ENCODE measurements at regions not wholly inside any gene's neighbourhood (a gene's known extent, or its start where the extent isn't known, plus 50 kb on each side); places are given as distances from the start of the nearest gene placed in this dataset.

DNA sequence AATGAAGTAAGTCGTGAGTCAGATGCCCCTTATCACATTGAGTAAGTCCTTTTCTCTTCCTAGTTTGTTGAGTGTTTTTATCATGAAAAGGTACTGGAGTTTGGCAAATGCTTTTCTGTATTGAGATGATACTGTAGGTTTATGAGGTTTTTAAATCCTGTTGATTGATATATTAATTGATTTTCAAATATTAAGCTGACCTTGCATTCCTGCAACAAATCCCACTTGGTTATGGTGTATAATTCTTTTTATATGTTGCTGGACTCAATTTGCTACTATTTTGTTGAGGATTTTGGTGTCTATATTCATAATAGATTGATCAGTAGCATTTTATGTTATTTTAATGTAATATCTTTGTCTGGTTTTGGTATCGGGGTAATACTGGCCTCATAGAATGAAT, 81.0 kb upstream of the BNC2 start:
- DNase-seq = no peak

DNA sequence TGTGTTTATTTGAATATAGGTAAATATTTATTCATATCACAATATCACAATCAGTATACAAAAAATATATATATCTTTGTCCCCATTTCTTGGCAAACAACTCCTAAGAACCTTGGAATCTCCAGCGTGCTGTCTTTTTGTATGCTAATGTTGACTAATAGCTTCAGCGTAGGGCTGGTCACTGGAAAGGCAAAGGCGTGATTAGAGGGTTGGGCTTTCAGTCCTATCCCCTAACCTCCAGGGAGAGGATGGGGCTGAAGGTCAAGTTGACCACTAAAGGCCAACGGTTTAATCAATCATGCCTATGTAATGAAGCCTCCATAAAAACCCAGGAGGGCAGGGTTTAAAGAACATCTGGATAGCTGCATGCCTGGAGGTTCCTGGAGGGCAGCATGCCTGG, 79.6 kb upstream of the BNC2 start:
- DNase-seq = no peak

DNA sequence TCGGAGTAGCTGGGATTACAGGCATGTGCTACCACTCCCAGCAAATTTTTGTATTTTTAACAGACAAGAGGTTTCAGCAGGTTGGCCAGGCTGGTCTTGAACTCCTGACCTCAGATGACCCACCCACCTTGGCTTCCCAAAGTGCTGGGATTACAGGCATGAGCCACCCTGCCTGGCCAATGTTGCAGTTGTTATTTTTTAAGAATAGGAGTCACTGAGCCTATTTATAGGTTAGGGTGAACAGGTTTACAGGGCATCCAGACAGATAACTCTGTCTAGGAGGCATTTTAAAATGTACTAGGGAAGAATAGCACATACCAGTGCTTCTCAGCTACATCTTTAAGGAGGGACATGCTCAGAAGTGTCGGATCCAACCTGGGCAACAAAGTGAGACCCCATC, 60.1 kb upstream of the BNC2 start:
- DNase-seq = no peak

DNA sequence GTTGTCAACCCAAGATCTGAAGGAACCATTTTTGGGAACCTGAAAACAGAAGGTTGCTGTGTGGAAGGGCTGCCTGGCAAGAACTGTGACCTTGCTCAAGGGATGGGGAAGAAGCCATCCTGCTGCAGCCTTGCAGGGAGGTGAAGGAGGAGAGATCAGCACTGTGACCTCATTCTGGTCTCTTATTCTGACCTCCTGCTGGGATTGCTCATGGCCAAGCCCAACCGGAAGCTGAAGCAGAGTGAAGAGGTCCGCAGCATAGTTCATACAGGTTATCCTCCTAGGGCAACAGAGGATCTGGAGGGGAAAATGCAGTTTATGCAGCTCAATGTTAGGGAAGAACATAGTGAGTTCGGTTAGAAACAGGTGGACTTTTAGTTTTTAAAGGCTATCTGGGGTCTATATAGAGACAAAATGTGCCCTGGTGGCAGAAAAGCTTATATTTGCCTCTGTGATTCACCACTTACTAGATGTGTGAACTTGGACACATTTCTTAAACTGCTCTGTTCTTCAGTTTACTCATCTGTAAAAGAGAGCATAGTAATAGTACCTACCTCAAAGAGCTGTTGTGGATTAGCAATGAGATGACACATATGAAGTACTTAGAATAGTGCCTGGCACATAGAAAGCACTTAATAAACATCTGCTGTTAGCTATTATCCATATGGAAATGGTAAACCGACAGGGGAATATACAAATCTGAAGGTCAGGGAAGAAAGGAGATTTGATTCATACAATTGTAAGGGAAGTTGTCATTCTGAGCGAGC, 57.9 kb upstream of the BNC2 start:
- peak; percentile 58 for DNase-seq

DNA sequence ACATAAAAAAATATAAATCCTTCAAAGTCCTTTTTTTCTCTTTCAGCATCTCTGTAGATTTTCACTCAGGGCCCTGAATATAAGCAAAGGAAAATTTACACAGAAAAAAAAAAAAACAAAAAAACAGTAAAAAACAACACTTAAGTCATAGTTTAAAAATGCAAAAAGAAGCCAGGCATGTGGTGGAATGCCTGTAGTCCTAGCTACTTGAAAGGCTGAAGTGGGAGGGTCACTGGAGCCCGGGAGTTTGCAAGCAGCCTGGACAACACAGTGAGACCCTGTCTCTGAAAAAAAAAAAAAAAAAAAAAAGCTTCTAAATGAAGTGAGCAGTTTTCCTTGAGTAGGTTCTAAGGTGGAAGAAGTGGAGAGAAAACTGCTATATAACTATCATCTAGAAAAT, 55.0 kb upstream of the BNC2 start:
- peak; percentile 53 for DNase-seq

DNA sequence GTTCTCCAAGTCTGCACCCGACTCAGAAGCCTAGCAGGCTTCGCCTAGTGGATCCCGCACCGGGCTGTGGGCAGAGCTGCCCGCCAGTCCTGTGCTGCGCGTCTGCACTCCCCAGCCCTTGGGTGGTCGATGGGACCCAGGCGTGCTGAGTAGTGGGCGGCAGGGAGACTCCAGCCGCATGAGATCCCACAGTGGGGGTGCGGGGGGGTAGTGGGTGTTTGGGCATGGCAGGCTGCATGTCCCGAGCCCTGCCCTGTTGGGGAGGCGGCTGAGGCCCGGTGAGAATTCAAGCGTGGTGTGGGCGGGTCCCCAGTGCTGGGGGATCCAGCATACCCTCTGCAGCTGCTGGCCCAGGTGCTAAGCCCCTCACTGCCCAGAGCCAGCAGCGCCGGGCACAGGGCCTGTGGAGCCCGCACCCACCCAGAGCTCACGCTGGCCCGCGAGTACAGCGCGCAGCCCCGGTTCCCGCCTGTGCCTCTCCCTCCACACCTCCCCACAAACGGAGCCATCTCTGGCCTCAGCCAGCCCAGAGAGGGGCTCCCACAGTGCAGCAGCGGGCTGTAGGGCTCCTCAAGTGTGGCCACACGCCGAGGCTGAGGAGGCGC, 53.9 kb upstream of the BNC2 start:
- no peak for DNase-seq

DNA sequence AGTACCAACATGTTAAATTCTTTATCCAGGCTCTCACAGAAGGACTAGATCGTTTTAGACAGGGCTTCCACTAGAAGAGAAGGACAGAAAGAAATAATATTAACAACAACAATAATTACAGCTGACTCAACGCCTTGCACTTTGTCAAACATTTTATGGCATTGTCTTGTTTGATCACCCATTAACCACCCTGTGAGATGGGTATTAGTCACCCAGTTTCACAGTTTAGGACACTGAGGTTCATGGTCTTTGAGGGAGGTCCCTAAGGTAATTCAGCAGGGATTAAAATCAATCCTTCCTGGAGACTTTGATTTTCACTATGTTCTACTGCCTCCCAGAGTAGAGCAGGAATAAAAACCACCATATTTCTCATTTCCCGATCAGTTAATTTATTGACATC, 51.4 kb upstream of the BNC2 start:
- DNase-seq = peak; percentile 33
